VCaP (cell line): ENCODE measurements at regions not wholly inside any gene's neighbourhood (a gene's known extent, or its start where the extent isn't known, plus 50 kb on each side); places are given as distances from the start of the nearest gene placed in this dataset.

Experiments used
- H3K27ac ChIP-seq: fragments of 450-650 bp; 2 replicates; pipeline ENCODE4 v1.5.1; 2017
- TF ChIP-seq, protein P1 (sequence below): fragments of 450-650 bp; conservative IDR thresholded peaks from 2 replicates; pipeline ENCODE4 v1.5.1; 2017; ENCODE audit warnings: mild to moderate bottlenecking, moderate library complexity

GRCh38 chrX:63929608-63930007, 144.6 kb upstream of the ARHGEF9 start:
- H3K27ac ChIP-seq, result no peak overlapping the region
- TF ChIP-seq, protein P1, sequence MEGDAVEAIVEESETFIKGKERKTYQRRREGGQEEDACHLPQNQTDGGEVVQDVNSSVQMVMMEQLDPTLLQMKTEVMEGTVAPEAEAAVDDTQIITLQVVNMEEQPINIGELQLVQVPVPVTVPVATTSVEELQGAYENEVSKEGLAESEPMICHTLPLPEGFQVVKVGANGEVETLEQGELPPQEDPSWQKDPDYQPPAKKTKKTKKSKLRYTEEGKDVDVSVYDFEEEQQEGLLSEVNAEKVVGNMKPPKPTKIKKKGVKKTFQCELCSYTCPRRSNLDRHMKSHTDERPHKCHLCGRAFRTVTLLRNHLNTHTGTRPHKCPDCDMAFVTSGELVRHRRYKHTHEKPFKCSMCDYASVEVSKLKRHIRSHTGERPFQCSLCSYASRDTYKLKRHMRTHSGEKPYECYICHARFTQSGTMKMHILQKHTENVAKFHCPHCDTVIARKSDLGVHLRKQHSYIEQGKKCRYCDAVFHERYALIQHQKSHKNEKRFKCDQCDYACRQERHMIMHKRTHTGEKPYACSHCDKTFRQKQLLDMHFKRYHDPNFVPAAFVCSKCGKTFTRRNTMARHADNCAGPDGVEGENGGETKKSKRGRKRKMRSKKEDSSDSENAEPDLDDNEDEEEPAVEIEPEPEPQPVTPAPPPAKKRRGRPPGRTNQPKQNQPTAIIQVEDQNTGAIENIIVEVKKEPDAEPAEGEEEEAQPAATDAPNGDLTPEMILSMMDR, result no peak

GRCh38 chrX:63927848-63928247, 142.8 kb upstream of the ARHGEF9 start:
- H3K27ac ChIP-seq, result no peak overlapping the region
- TF ChIP-seq, protein P1, result no peak

DNA sequence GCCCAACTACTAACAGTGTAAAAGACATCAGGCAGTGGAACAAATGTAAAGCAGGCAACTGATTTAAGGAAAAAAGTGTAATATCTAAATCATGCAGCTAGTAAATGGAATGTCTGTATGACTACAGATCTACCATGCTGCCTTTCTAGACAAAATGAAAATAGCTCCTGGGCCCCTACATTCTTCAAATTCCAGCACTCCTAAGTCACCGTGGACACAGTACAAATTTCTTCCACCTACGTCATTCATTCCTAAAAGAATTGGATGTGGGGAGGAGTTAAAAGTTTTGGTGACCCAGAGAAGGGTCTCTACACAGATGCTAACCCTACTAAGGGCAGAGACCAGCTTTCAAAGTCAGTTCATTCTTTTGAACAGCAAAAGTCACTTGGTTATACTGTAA, 137.2 kb upstream of the ARHGEF9 start:
- TF ChIP-seq, protein P1, result no peak
- no peak overlapping the region for H3K27ac ChIP-seq

GRCh38 chrX:63920875-63921274, 135.9 kb upstream of the ARHGEF9 start:
- H3K27ac ChIP-seq, result no peak overlapping the region

GRCh38 chrX:63919081-63919480, 134.1 kb upstream of the ARHGEF9 start:
- TF ChIP-seq, protein P1, result no peak
- no peak overlapping the region for H3K27ac ChIP-seq

More at GRCh38 chrX:63920875-63921274, 135.9 kb upstream of the ARHGEF9 start:
- TF ChIP-seq, protein P1, result no peak

GRCh38 chrX:63918611-63919010, 133.6 kb upstream of the ARHGEF9 start:
- TF ChIP-seq, protein P1, result no peak
- H3K27ac ChIP-seq, result no peak overlapping the region

- H3K27ac ChIP-seq, result no peak overlapping the region
- TF ChIP-seq, protein P1, result no peak
These were observed 132.3 kb upstream of the ARHGEF9 start for GRCh38 chrX:63917296-63917695.
